ENCODE measurements at regions not wholly inside any gene's neighbourhood (a gene's known extent, or its start where the extent isn't known, plus 50 kb on each side); places are given as distances from the start of the nearest gene placed in this dataset.
A peak's percentile ranks its signal among the peaks of the same experiment; 100 is the strongest.

DNA sequence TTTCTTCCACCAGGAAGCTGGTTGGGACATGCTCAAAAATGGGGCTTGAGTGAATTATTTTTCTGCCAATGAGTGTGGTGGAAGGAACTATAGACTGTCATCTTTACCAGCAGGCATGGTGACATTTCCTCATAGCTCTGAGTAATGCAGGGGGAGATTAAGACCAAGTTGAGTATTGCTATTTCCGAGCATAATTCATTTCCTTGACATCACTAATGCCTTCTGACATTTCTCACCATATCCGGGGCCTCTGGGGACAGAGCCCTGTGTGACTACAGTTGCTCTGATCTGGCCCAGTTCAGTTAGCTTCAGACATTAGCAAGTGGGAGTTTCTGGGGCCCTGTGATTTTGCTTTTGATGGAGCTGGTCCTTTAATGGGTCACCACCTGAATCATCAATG is 410.4 kb downstream of the MEIS1 start:
- WGBS: 40% methylated on average over 2 of the region's 2 CpGs
- H3K4me2 ChIP-seq (ENCODE audit: low read length, poor library complexity, severe bottlenecking): no peak overlapping the region
- H3K9me3 ChIP-seq (ENCODE audit: control insufficient read depth, low read length): no peaks in the 10 kb centered on the region
- no peak overlapping the region for H3K18ac ChIP-seq (ENCODE audit: low read depth in 1 of 2, low read length in 2 of 2)
- H3K4me3 ChIP-seq (ENCODE audit: insufficient read depth in 1 of 2, low read depth in 1 of 2, low read length in 2 of 2): no peak overlapping the region
- no peak overlapping the region for H2AK5ac ChIP-seq (ENCODE audit: low read length, severe bottlenecking)
- no peak overlapping the region for H3K23ac ChIP-seq (ENCODE audit: low read length in 2 of 2)
- H4K91ac ChIP-seq (ENCODE audit: low read length): no peak overlapping the region
- no peak overlapping the region for H2BK15ac ChIP-seq (ENCODE audit: low read depth, poor library complexity, severe bottlenecking)
- no peaks in the 10 kb centered on the region for H3K27me3 ChIP-seq (ENCODE audit: control insufficient read depth in 1 of 2, insufficient read depth in 1 of 2, low read length in 2 of 2)
- no peak overlapping the region for H3K4ac ChIP-seq (ENCODE audit: low read depth in 1 of 2, low read length in 2 of 2)
- no peak overlapping the region for H2AFZ ChIP-seq (ENCODE audit: low read depth, low read length)
- no peak overlapping the region for H2BK120ac ChIP-seq (ENCODE audit: low read depth, low read length)
- H3K27ac ChIP-seq (ENCODE audit: low read length, poor library complexity, severe bottlenecking): no peak overlapping the region
- no peak overlapping the region for H3K14ac ChIP-seq (ENCODE audit: low read length in 2 of 2)
- H3K9ac ChIP-seq (ENCODE audit: low read length): no peak overlapping the region
- peak; percentile 81 for DNase-seq
- no peak overlapping the region for H2BK5ac ChIP-seq (ENCODE audit: low read depth, low read length, poor library complexity, severe bottlenecking)
- H3K4me1 ChIP-seq (ENCODE audit: control insufficient read depth, insufficient read depth, low read depth, low read length): peaks cover 9% of the 10 kb centered on the region
- no peaks in the 10 kb centered on the region for H3K36me3 ChIP-seq (ENCODE audit: control insufficient read depth in 1 of 2, insufficient read depth in 2 of 2, low read depth in 1 of 2, low read length in 2 of 2)
- no peak overlapping the region for H4K8ac ChIP-seq (ENCODE audit: low read length)
- peak overlapping the region in 1 of 2 experiments; percentile 80 for H2BK12ac ChIP-seq (ENCODE audit: low read length in 2 of 2)
- no peaks in the 10 kb centered on the region for H3K79me1 ChIP-seq (replicated peaks; ENCODE audit: low read length, poor library complexity, severe bottlenecking)

DNA sequence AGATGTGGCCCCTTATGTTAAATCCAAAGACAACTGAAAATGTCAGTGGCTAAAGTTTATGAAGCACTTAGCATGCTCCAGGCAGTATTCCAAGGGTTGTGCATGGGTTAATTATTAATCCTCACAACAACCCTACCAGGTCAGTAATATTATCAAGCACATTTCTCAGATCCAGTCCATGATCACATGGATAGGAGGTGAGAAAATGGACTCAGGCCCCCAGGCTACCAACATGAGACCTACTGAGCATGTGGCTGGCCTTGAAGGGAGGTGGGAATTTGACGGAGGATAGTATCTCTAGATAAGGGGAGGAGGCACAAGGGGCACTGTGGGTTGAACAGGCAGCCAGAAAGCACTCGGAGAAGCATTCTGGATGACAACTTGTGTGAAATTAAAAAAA is 412.0 kb downstream of the MEIS1 start:
- WGBS: 95% methylated on average over 2 of the region's 2 CpGs
- Histone ChIP-seq H3K4me2 (ENCODE audit: low read length, poor library complexity, severe bottlenecking) (no peak overlapping the region), H3K4me3 (ENCODE audit: insufficient read depth in 1 of 2, low read depth in 1 of 2, low read length in 2 of 2) (no peak overlapping the region), H3K27ac (ENCODE audit: low read length, poor library complexity, severe bottlenecking) (no peak overlapping the region), H3K18ac (ENCODE audit: low read depth in 1 of 2, low read length in 2 of 2) (peak overlapping the region in 1 of 2 experiments; percentile 34), H4K8ac (ENCODE audit: low read length) (no peak overlapping the region), H3K79me1 (replicated peaks; ENCODE audit: low read length, poor library complexity, severe bottlenecking) (no peaks in the 10 kb centered on the region), H2AK5ac (ENCODE audit: low read length, severe bottlenecking) (no peak overlapping the region), H3K4me1 (ENCODE audit: control insufficient read depth, insufficient read depth, low read depth, low read length) (peaks cover 9% of the 10 kb centered on the region), H3K23ac (ENCODE audit: low read length in 2 of 2) (no peak overlapping the region), H3K14ac (ENCODE audit: low read length in 2 of 2) (no peak overlapping the region), H2BK12ac (ENCODE audit: low read length in 2 of 2) (peak overlapping the region; percentile 60 to 92), H3K4ac (ENCODE audit: low read depth in 1 of 2, low read length in 2 of 2) (no peak overlapping the region), H3K27me3 (ENCODE audit: control insufficient read depth in 1 of 2, insufficient read depth in 1 of 2, low read length in 2 of 2) (no peaks in the 10 kb centered on the region), H3K9ac (ENCODE audit: low read length) (no peak overlapping the region), H4K91ac (ENCODE audit: low read length) (no peak overlapping the region), H3K9me3 (ENCODE audit: control insufficient read depth, low read length) (no peaks in the 10 kb centered on the region), H2BK15ac (ENCODE audit: low read depth, poor library complexity, severe bottlenecking) (no peak overlapping the region), H2BK120ac (ENCODE audit: low read depth, low read length) (no peak overlapping the region), H2AFZ (ENCODE audit: low read depth, low read length) (no peak overlapping the region), H3K36me3 (ENCODE audit: control insufficient read depth in 1 of 2, insufficient read depth in 2 of 2, low read depth in 1 of 2, low read length in 2 of 2) (no peaks in the 10 kb centered on the region), H2BK5ac (ENCODE audit: low read depth, low read length, poor library complexity, severe bottlenecking) (no peak overlapping the region)
- no peak for DNase-seq

DNA sequence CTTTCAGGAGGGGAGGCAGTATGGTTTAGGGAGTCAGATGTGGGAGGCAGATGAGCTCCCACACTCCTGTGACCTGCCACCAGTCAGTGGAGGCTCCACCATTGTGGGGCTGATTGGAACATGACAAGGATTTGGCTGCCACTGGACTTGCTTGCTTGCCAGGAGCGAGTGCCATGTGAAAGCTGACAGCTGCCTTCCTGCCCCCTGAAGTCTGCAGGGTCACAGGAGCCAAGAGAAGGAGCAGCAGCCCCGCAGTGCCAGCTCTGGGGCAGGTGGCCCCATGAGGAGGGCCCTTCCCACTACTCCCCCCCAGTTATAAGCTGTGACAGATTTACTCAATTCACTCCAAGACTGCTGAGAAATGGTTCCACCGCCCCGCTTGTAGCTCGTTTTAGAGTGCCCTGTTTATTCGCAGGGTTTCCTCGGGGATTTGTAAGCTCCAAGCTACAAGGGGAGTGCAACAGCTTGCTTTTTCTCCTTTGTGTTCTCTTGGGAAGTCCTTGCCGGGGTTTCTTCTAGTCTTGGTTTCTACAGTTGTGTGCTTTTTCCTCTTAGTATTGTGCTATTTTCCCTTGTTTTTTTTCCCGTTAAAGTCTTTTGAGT is 414.3 kb downstream of the MEIS1 start:
- peaks cover 14% of the 10 kb centered on the region for H3K4me1 ChIP-seq (ENCODE audit: control insufficient read depth, insufficient read depth, low read depth, low read length)
- no peak overlapping the region for H3K4me3 ChIP-seq (ENCODE audit: insufficient read depth in 1 of 2, low read depth in 1 of 2, low read length in 2 of 2)
- H3K36me3 ChIP-seq (ENCODE audit: control insufficient read depth in 1 of 2, insufficient read depth in 2 of 2, low read depth in 1 of 2, low read length in 2 of 2): no peaks in the 10 kb centered on the region
- H3K18ac ChIP-seq (ENCODE audit: low read depth in 1 of 2, low read length in 2 of 2): peak overlapping the region; percentile 40 to 58
- H2BK15ac ChIP-seq (ENCODE audit: low read depth, poor library complexity, severe bottlenecking): peak overlapping the region; percentile 44
- peak overlapping the region in 1 of 2 experiments; percentile 68 for H3K4ac ChIP-seq (ENCODE audit: low read depth in 1 of 2, low read length in 2 of 2)
- H3K14ac ChIP-seq (ENCODE audit: low read length in 2 of 2): no peak overlapping the region
- no peak overlapping the region for H2AK5ac ChIP-seq (ENCODE audit: low read length, severe bottlenecking)
- H3K79me1 ChIP-seq (replicated peaks; ENCODE audit: low read length, poor library complexity, severe bottlenecking): no peaks in the 10 kb centered on the region
- peak overlapping the region; percentile 6 to 40 for H2BK12ac ChIP-seq (ENCODE audit: low read length in 2 of 2)
- no peak overlapping the region for H4K8ac ChIP-seq (ENCODE audit: low read length)
- H2BK120ac ChIP-seq (ENCODE audit: low read depth, low read length): no peak overlapping the region
- no peak overlapping the region for H2BK5ac ChIP-seq (ENCODE audit: low read depth, low read length, poor library complexity, severe bottlenecking)
- DNase-seq: no peak
- peak overlapping the region; percentile 19 for H4K91ac ChIP-seq (ENCODE audit: low read length)
- no peak overlapping the region for H2AFZ ChIP-seq (ENCODE audit: low read depth, low read length)
- no peaks in the 10 kb centered on the region for H3K9me3 ChIP-seq (ENCODE audit: control insufficient read depth, low read length)
- no peak overlapping the region for H3K4me2 ChIP-seq (ENCODE audit: low read length, poor library complexity, severe bottlenecking)
- no peak overlapping the region for H3K27ac ChIP-seq (ENCODE audit: low read length, poor library complexity, severe bottlenecking)
- WGBS: 66% methylated on average over 9 of the region's 9 CpGs
- no peak overlapping the region for H3K9ac ChIP-seq (ENCODE audit: low read length)
- H3K27me3 ChIP-seq (ENCODE audit: control insufficient read depth in 1 of 2, insufficient read depth in 1 of 2, low read length in 2 of 2): no peaks in the 10 kb centered on the region
- no peak overlapping the region for H3K23ac ChIP-seq (ENCODE audit: low read length in 2 of 2)

DNA sequence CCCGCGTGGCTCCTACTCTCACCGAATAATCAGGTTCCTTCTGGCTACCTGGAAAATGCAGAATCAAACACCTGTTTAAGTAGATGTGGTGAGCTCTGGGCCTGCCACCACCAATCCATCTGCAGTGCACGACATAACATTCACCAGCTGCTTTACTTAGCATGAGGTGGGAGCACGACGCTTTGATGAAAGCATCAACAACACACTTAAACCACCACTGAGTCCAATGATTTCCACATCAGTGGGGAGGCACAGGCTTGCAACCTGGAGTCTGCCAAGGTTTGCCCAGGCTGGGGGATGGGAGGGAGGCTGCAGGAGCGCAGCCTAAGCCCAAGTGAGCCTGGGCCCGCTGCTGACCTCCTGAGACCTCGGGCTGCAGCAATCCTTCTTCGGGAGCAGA is 415.5 kb downstream of the MEIS1 start:
- H2BK120ac ChIP-seq (ENCODE audit: low read depth, low read length): no peak overlapping the region
- WGBS: 97% methylated on average over 10 of the region's 10 CpGs
- peaks cover 14% of the 10 kb centered on the region for H3K4me1 ChIP-seq (ENCODE audit: control insufficient read depth, insufficient read depth, low read depth, low read length)

More for the DNA sequence above, 415.5 kb downstream of the MEIS1 start:
- Histone ChIP-seq H2BK5ac (ENCODE audit: low read depth, low read length, poor library complexity, severe bottlenecking) (no peak overlapping the region), H3K18ac (ENCODE audit: low read depth in 1 of 2, low read length in 2 of 2) (peak overlapping the region; percentile 49 to 76), H3K23ac (ENCODE audit: low read length in 2 of 2) (no peak overlapping the region), H3K4ac (ENCODE audit: low read depth in 1 of 2, low read length in 2 of 2) (peak overlapping the region; percentile 16 to 32), H2BK12ac (ENCODE audit: low read length in 2 of 2) (peak overlapping the region; percentile 70 to 84), H3K27ac (ENCODE audit: low read length, poor library complexity, severe bottlenecking) (no peak overlapping the region), H3K14ac (ENCODE audit: low read length in 2 of 2) (peak overlapping the region in 1 of 2 experiments; percentile 83), H2AK5ac (ENCODE audit: low read length, severe bottlenecking) (no peak overlapping the region), H3K4me2 (ENCODE audit: low read length, poor library complexity, severe bottlenecking) (no peak overlapping the region), H4K8ac (ENCODE audit: low read length) (peak overlapping the region; percentile 36), H3K4me3 (ENCODE audit: insufficient read depth in 1 of 2, low read depth in 1 of 2, low read length in 2 of 2) (no peak overlapping the region), H3K9me3 (ENCODE audit: control insufficient read depth, low read length) (no peaks in the 10 kb centered on the region), H2BK15ac (ENCODE audit: low read depth, poor library complexity, severe bottlenecking) (peak overlapping the region; percentile 44), H3K27me3 (ENCODE audit: control insufficient read depth in 1 of 2, insufficient read depth in 1 of 2, low read length in 2 of 2) (no peaks in the 10 kb centered on the region), H2AFZ (ENCODE audit: low read depth, low read length) (no peak overlapping the region), H3K79me1 (replicated peaks; ENCODE audit: low read length, poor library complexity, severe bottlenecking) (no peaks in the 10 kb centered on the region), H3K9ac (ENCODE audit: low read length) (no peak overlapping the region), H4K91ac (ENCODE audit: low read length) (peak overlapping the region; percentile 0), H3K36me3 (ENCODE audit: control insufficient read depth in 1 of 2, insufficient read depth in 2 of 2, low read depth in 1 of 2, low read length in 2 of 2) (no peaks in the 10 kb centered on the region)
- DNase-seq: no peak

Measured in mesenchymal stem cell (in vitro differentiated cells and primary cell).